ENCODE measurements at regions not wholly inside any gene's neighbourhood (a gene's known extent, or its start where the extent isn't known, plus 50 kb on each side); places are given as distances from the start of the nearest gene placed in this dataset.

- TF ChIP-seq POLR2AphosphoS5 (IDR thresholded peaks at IDR 0.05; ENCODE audit: low read depth, low read length) (no peak), PHF8 (conservative IDR thresholded peaks at IDR 0.05; ENCODE audit: low read depth, low read length) (no peak), HDAC2 (IDR thresholded peaks at IDR 0.05; ENCODE audit: borderline replicate concordance in 1 of 2, low read depth in 2 of 2, low read length in 2 of 2) (no peak), TAF1 (IDR thresholded peaks at IDR 0.05; ENCODE audit: low read depth, low read length) (no peak), SIN3A (conservative IDR thresholded peaks at IDR 0.05 in 1 of 2, IDR thresholded peaks at IDR 0.05 in 1 of 2; ENCODE audit: low read depth in 1 of 2, low read length in 2 of 2) (no peak), MAX (IDR thresholded peaks at IDR 0.05) (no peak)
- TF ChIP-seq, protein P1, sequence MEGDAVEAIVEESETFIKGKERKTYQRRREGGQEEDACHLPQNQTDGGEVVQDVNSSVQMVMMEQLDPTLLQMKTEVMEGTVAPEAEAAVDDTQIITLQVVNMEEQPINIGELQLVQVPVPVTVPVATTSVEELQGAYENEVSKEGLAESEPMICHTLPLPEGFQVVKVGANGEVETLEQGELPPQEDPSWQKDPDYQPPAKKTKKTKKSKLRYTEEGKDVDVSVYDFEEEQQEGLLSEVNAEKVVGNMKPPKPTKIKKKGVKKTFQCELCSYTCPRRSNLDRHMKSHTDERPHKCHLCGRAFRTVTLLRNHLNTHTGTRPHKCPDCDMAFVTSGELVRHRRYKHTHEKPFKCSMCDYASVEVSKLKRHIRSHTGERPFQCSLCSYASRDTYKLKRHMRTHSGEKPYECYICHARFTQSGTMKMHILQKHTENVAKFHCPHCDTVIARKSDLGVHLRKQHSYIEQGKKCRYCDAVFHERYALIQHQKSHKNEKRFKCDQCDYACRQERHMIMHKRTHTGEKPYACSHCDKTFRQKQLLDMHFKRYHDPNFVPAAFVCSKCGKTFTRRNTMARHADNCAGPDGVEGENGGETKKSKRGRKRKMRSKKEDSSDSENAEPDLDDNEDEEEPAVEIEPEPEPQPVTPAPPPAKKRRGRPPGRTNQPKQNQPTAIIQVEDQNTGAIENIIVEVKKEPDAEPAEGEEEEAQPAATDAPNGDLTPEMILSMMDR (IDR thresholded peaks at IDR 0.05; ENCODE audit: control extremely low read depth in 1 of 3, insufficient read depth in 1 of 3, low read depth in 1 of 3, low read length in 3 of 3), result no peak
- TF ChIP-seq, protein P2, sequence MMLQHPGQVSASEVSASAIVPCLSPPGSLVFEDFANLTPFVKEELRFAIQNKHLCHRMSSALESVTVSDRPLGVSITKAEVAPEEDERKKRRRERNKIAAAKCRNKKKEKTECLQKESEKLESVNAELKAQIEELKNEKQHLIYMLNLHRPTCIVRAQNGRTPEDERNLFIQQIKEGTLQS (IDR thresholded peaks at IDR 0.05; ENCODE audit: insufficient read depth, low read depth, low read length), result no peak
- TF ChIP-seq, protein P3, sequence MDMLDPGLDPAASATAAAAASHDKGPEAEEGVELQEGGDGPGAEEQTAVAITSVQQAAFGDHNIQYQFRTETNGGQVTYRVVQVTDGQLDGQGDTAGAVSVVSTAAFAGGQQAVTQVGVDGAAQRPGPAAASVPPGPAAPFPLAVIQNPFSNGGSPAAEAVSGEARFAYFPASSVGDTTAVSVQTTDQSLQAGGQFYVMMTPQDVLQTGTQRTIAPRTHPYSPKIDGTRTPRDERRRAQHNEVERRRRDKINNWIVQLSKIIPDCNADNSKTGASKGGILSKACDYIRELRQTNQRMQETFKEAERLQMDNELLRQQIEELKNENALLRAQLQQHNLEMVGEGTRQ (IDR thresholded peaks at IDR 0.05; ENCODE audit: low read length), result no peak
Measured at GRCh38 chr16:65314627-65315008, 192.8 kb upstream of the CDH11 start.

Data from H1 (cell line).